NB4 (cell line): ENCODE measurements at regions not wholly inside any gene's neighbourhood (a gene's known extent, or its start where the extent isn't known, plus 50 kb on each side); places are given as distances from the start of the nearest gene placed in this dataset.

Source experiments
- TF ChIP-seq, protein P1 (sequence below): IDR thresholded peaks from one replicate; pipeline ENCODE4 v1.5.1; 2012; ENCODE audit warnings: low read depth, low read length
- TF ChIP-seq, protein P2 (sequence below): IDR thresholded peaks from 2 replicates; pipeline ENCODE4 v1.6.1; 2011; ENCODE audit warnings: low read depth, low read length

- TF ChIP-seq, protein P1, sequence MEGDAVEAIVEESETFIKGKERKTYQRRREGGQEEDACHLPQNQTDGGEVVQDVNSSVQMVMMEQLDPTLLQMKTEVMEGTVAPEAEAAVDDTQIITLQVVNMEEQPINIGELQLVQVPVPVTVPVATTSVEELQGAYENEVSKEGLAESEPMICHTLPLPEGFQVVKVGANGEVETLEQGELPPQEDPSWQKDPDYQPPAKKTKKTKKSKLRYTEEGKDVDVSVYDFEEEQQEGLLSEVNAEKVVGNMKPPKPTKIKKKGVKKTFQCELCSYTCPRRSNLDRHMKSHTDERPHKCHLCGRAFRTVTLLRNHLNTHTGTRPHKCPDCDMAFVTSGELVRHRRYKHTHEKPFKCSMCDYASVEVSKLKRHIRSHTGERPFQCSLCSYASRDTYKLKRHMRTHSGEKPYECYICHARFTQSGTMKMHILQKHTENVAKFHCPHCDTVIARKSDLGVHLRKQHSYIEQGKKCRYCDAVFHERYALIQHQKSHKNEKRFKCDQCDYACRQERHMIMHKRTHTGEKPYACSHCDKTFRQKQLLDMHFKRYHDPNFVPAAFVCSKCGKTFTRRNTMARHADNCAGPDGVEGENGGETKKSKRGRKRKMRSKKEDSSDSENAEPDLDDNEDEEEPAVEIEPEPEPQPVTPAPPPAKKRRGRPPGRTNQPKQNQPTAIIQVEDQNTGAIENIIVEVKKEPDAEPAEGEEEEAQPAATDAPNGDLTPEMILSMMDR, result no peak
- TF ChIP-seq, protein P2, sequence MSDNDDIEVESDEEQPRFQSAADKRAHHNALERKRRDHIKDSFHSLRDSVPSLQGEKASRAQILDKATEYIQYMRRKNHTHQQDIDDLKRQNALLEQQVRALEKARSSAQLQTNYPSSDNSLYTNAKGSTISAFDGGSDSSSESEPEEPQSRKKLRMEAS, result no peak
Observed at GRCh38 chr2:66985906-66986305, 411.2 kb upstream of the ETAA1 start.
